ACHN (cell line): ENCODE measurements at regions not wholly inside any gene's neighbourhood (a gene's known extent, or its start where the extent isn't known, plus 50 kb on each side); places are given as distances from the start of the nearest gene placed in this dataset.

ENCODE experiments used
- DNase-seq: peaks from one replicate; pipeline ENCODE4 v3.0.0-alpha.2; 2015
- in situ Hi-C: cut with HindIII; loops from 2 replicates; pipeline ENCODE4 v1.10.0; 2017; ENCODE audit warnings: low sequenced_read_pairs, low pct_ligation_motif_present, low pct_unique_long_range_greater_than_20kb

DNA sequence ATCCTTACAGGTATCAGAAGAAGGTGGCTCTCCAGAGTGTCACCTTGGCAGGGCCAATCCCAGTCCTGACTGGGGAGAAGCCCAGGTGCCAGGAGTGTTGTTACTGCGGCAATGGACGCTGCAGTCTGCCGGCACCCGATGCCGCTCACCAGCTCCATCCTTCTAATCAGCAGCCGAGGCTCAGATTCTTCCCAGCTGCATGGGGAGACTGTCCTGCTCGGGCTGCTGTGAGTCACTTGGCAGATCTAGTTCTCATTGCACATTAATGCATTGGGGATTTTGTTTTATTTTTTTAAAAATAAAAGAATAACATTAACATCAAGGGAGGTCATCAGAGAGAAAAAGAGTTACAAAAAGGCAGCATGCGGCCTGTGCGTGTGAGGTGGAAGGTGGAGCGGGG lies 115.8 kb downstream of the MTX3 start:
- in situ Hi-C loops, result no loop called here
- DNase-seq, result no peak

DNA sequence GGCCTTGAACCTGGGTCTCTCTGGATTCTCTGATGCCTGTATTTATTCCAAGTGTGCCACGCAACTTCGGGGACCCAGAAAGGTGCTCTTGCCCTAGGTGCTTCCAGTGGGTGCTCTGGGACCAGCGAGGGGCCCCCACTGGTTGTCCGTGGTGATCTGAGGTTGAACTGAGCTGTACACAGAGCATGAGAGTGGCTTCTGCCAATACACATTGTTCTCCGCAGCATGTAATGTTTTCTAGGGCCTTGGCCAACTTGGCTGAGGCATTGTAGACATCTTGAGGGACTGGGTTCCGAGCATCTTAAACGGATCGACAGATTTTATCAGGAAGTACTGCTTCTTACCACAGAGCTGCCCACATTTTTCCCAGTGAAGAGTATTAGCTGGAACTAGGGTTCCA lies 117.9 kb downstream of the MTX3 start:
- DNase-seq, result no peak
- in situ Hi-C loops, result no loop called here

DNA sequence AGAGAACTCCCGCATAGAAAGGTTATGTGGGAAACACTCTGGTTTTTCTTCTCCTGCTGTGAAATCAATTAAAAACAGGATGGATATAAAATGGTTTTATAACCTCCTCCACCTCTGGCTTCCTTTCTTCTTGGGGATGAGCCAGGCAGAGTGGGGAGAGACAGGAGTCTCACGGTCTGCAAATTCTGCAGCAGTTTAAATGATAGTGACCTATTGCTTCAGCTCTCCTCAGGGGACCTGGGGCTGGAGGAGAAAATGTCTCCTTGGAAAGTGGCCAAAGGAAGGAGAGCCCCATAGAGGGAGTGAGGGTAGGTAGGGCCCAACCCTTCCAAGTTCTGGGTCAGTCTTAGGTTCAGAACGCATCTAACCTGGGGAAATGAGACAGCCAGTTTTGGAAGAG lies 118.8 kb downstream of the MTX3 start:
- no peak for DNase-seq
- in situ Hi-C loops, result no loop called here

DNA sequence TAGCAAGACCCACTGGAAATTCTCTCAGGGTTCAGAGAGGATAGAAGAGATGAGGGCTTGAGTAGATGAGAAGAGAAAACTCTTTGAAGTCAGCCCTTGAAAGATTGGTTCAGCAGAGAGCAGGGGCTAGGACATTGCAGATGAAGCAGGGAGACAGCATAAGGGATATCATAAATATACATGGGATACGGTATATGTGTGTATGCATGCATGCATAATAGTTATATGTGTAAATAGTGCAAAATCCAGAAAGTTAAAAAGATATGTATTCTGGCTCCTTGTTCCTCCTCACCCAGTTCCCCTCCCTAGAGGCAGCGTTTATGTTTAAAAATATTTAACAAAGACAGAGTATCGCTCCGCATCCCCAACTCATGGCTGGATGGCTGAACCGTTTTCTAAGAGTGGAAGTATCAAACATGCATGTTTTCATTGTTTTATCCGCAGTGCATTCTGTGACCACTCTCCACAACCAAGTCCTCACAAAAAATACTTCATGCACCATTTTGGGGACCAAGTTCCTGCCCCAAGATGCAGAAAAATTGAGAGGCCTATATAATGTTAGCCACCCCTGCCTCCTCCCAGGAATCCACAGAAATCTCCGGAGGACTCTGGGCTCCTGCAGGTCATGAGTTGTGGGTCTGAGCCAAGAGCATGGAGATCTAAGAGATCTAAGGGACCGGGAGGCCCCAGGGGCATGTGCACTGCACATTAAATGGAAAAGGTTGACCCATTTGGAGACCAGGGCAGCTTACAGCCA lies 119.5 kb downstream of the MTX3 start:
- in situ Hi-C loops, result no loop called here
- DNase-seq, result no peak

DNA sequence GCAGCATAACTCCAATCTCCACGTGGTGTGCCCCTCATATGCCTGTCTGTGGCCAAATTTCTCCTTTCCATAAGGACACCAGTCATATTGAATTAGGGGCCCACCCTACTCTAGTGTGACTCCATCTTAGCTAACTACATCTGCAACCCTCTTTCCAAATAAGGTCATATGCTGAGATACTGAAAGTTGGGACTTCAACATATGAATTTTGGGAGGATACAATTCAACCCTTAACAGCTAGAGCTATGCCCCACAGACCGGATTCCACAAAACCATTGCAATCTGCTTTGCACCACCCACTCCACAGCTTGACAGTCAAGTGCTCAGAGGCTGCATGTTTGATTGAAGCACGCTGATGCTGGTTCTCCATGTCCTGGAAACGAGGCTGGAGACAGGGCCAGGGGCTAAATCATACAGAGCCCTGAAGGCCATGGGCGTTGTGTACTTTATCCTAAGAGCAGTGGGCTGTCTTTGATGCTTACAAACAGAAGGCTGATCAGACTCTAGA lies 122.8 kb downstream of the MTX3 start:
- in situ Hi-C loops, result no loop called here
- no peak for DNase-seq

DNA sequence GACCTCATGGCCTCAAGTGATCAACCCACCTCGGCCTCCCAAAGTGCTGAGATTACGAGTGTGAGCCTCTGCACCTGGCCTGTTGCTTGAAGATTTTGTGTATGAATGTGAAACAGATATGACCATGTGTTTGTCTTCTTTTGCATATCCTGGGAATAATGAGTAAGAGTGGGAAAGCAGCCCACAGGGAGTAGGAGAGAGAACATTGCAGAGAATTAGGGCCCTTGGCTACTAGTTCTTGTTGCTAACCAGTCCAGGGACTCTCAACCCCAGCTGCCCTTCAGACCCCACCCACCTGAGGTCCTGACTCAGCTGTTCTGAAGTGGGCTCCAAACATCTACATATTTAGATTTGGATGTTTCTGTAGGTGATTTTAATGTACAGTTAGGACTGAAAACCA lies 125.5 kb downstream of the MTX3 start:
- in situ Hi-C loops, result no loop called here
- DNase-seq, result no peak

DNA sequence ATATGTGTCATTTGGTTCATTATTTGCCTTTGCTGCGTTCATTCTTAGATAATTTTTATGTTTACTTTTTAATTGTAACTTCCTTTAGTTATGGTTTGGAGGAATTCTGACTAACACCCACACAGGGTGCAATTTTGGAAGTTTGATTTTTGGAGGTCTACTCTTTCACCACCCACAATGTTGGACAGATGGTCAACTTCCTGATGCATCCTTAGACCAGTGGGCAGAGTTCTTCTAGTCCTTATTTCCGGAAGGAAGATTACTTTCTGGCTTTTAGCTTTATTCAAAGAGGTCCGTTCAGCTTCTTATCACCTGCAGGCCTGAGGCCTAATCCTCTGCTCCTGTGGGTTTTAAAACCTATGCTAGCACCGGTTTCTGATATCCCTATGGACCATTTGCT lies 126.7 kb downstream of the MTX3 start:
- no peak for DNase-seq
- in situ Hi-C loops, result no loop called here

DNA sequence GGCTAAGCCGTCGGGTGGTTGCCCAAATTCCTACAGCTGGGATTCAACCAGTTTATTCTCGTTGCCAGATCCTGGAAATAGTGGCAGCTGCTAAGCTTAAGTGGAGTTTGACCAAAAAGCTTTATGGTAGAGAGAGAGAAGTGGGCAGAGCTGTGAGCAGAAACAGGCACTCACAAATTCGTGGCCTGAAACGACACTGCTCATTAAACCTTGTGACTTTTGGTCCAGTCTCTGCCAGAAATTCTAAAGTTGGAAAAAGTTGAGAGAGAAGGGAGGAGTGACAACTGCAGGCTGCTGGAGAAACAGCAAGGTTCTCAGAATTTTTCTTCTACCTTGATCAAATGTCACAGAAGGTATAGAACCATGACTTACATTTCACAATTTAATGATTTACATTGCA lies 131.5 kb downstream of the MTX3 start:
- DNase-seq, result no peak
- in situ Hi-C loops, result no loop called here

DNA sequence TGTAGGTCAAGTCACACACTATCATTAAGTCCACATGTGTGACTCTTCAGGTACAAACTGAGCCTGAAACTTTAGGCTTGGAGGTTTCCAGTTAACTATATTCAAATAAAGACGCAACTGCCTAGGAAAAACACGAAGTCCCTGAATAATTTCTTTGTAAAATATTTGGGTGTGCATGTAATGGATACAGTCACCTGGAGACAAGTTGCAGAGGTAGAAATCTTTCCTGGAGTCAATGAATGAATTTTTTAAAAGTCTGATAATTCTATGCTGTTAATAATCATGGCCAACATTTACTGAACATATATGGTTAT lies 132.7 kb downstream of the MTX3 start:
- in situ Hi-C loops, result no loop called here
- no peak for DNase-seq

DNA sequence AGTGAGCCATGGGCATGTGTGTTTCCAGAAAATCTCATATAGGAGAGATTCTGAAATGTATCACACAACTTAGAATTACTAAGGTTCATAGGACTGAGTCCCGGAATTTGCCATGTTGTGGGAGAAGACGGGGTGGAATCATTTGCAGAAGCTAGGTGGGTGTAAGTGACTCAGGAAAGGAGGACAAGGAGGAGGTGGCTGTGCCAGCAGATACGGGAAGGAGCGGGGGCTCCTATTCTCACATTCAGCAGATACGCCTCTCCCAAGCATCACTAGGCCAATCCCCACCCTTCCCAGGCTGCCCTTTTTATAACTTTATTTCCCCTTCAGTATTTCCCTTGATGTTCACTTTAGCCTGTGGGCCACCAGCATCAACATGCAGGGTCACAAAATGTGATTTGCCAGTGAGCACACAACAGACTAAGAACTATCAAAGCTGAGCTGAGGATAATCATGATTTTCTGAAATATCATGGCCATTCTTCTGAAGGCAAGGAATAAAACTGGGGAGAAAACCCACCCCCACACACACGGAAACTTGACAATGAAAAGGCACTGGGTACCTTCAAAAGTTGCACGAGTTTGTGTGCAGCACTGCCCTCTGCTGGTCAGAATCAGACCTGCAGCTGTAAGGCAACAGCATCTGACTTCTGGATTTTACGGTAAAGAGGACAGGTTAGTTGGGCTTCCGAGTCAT lies 133.2 kb downstream of the MTX3 start:
- in situ Hi-C loops, result no loop called here
- peak; percentile 46 for DNase-seq

DNA sequence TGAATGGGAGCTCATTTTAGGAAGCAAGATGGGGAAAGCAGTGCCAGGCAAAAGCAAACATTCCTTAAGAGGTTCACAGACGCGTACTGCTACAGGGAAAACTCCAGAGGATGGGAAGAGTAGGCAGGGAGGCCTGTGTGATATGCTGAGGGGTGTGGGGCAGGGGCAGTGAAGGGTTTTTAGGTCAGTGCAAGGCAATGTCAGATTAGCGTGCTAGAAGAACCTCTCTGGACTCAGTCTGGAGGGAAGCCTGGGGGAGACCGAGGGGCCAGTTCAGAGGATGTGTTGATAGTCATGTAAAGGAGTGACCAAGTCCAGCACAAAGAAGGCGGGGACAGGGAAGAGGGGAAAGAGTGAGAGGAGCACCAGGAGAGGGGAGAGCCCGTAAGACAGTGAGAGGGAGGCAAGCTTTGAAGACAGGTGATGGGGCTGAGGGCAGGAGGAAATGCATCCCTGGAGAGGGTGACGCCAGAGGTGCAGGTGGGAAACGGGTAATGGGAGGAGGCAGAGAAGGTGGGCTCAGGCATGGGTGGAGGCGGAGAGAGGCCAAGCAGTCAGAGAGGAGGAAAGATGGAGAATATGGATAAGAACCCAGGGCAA lies 134.5 kb downstream of the MTX3 start:
- in situ Hi-C loops, result no loop called here
- no peak for DNase-seq

DNA sequence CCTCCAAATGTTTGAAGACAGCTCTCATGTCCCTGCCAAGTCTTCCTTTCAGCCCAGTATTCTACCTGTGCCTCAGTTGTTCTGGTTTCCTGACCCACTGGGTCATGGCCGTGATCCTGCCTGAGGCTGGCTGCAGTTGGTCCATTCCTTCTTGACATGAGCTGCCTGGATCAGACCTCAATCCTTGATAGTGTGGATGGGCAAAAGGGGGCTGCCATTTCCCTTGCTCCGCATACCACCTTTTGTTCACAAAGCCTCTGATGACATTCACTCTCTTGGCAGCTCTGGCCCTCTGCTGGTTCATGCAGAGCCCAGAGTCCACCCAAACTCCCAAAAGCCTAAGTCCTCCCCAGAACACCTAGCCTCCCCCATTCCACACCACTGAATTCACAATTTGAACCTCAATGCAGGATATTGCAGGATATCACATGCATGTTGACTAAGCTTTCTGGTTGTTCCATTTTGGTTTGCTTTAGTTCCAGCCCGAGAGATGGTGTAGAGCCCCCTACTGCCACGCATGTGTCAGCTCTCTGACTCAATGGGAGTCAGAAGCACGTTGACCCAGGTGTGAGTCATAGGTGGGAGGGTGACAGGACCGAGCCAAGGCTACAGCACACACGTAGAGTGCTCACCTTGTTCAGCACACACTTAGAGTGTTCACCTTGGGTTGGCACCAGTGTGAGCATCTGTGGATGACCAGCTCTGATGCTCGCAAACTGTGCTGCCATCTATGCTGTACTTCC lies 137.2 kb downstream of the MTX3 start:
- in situ Hi-C loops, result no loop called here
- peak; percentile 30 for DNase-seq

DNA sequence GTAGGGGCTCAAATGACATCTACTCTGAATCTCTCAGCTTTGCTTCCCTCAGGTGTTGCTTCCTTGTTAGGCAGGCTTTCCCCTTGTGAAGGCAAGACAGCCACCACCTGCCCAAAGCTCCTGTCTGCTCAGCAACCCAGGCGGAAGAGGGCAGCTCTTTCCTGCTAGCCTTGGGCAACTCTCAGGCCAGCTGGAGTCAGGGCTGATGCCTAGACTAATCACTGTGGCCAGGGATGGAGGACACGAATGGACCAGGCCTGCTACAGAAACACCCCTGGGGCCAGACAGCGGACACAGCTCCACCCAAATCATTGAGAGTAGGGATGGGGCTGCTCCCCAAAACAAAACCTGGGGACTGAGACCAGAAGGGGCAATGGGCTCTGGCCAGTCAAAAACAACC lies 138.0 kb downstream of the MTX3 start:
- in situ Hi-C loops, result no loop called here
- DNase-seq, result no peak

DNA sequence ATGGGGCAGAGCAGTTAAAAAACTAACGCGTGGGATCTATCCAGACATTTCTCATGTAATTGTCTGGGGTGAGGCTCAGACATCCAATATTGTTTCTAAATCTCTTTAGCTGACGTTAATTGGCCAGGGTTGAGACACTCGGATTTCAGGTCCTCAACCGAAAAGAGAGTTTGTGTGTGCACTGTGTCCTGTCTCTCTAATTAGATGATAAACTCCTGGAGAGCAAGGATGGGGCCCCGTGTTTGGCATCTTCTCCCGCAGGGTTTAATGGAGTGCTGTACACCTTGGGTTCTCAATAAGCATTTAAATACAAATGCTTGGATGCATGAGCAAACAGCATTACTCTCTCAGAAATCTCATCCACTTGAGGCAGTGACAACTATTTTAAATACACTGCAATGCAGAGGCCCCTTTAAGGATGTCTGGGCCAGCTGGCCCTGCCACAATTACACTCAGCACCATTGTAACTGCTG lies 139.6 kb downstream of the MTX3 start:
- in situ Hi-C loops, result no loop called here

DNA sequence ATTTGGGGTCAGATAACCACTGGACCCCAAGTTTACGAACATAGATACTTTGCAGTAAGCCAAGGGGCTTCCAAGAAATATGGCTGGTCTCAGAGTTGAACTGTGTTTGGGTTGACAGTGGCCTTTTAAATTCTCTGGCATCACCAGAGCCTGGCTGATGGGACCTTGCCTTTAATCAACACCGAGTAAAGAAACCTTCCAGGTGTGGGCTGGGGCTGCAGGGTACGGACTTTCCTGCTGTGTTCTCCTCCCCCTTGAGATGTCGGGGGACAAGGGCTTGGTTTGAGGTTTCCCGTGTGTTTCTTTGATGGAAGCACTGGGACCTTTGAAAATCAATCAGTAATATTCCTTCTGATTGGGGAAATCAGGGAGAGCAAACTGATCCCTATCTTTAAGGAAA lies 140.1 kb downstream of the MTX3 start:
- DNase-seq, result no peak

More for the DNA sequence above, 139.6 kb downstream of the MTX3 start:
- DNase-seq, result no peak

DNA sequence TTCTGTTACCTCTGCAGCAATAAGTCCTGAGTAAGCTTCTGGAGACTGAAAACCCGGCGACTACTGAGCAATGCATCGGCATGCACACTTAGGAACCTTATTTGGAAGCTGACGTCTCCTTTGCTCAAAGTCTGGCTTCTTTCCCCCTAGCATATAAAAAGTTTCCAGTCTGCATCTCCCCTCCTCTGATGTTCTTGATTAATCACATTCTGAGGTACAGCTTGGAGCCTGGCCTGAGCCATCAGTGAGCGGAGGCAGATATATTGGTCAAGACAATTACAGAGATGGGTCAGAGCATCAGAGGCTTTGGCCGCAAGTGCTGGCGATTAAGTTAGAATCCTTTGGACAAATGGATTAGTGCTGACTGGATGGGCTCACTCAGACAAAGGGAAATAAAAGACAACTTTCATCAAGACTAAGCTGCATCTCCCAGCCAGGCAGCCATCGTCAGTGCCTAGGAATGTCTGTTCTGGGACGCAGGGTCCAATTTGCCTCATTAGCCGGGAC lies 140.7 kb downstream of the MTX3 start:
- in situ Hi-C loops, result no loop called here
- DNase-seq, result no peak

More for the DNA sequence above, 140.1 kb downstream of the MTX3 start:
- in situ Hi-C loops, result no loop called here

DNA sequence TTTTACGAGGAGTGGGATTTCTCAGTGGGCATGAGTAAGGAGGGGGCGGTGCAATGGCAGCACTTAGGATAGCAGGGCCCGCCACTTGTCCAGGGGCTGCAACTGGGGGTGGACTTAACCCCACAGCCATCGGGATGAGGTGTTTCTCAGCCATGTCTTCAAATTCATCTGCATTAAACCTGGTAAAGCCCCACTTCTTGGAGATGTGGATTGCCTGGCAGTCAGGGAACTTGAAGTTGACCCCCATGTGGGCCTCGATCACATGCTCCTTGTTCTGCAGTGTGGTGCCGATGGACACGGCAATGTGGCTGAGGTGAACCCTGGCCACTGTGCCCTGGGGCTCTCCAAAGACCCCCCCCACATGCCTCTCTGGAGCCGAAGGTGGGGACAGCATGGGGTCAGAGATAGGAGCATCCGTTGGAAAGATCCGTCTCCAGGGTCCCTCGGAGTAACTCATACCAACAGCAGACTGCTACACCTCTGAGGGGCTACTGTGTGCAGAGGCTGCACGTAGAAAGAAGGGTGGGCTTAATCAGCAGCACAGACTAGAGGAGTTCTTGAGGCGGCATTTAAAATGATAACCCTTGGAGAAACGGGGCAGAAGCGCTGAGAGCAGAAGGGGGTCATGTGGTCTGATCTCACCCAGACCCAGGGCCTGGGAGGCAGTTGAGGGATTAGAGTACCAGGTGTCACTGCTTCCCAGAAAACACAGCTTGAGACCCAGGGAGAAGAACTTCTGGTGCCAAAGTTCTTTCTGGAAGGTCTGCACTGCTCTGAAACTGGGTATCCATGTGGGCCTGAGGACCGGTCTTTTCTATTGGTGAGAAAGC lies 141.4 kb downstream of the MTX3 start:
- DNase-seq, result no peak
- in situ Hi-C loops, result no loop called here
